Prostate gland (tissue), 2 donors: ENCODE measurements at regions not wholly inside any gene's neighbourhood (a gene's known extent, or its start where the extent isn't known, plus 50 kb on each side); places are given as distances from the start of the nearest gene placed in this dataset.

Source experiments
- DNase-seq: peaks from one replicate; pipeline ENCODE4 v3.0.0-alpha.2; 2019; ENCODE audit warnings: low spot score
- H3K27ac ChIP-seq, 2 donors: fragments of 200-600 bp; sonication (generic); 2 replicates each; pipeline ENCODE4 v1.5.1; 2017 to 2019
- H3K27me3 ChIP-seq: fragments of 200-600 bp; sonication (generic); replicated peaks from 2 replicates; pipeline ENCODE4 v1.5.1; 2019; ENCODE audit not compliant: insufficient read depth
- H3K36me3 ChIP-seq, 2 donors: fragments of 200-600 bp; sonication (generic); 1 replicate in 1 of 2; 2 replicates in 1 of 2; pipeline versions ENCODE4 v1.5.1 to v1.8.1; 2017 to 2019
- H3K4me1 ChIP-seq: fragments of 200-600 bp; sonication (generic); replicated peaks from 2 replicates; pipeline ENCODE4 v1.5.1; 2019
- H3K4me3 ChIP-seq, 2 donors: fragments of 200-600 bp; sonication (generic); 2 replicates each; pipeline ENCODE4 v1.5.1; 2017 to 2019
- H3K9me3 ChIP-seq: fragments of 200-600 bp; sonication (generic); 2 replicates; pipeline ENCODE4 v1.5.1; 2017
- CTCF ChIP-seq, 4 experiments: fragments of 200-600 bp in 2 of 4; fragments of 450-650 bp in 2 of 4; sonication (generic) in 2 of 4; IDR thresholded peaks; 1 replicate in 3 of 4; 2 replicates in 1 of 4; pipeline ENCODE4 v1.5.1; 2016 to 2019; ENCODE audit warnings: antibody characterized with exemption in 4 of 4, mild to moderate bottlenecking in 2 of 4, moderate library complexity in 2 of 4
- POLR2A ChIP-seq: fragments of 450-650 bp; IDR thresholded peaks from one replicate; pipeline ENCODE4 v1.6.1; 2016; ENCODE audit warnings: antibody characterized with exemption, mild to moderate bottlenecking
- POLR2AphosphoS5 ChIP-seq: sonication (generic); formaldehyde crosslinking; IDR thresholded peaks from one replicate; pipeline ENCODE4 v1.6.1; 2017; ENCODE audit warnings: antibody characterized with exemption
- WGBS: methylation state at CpG from one replicate; pipeline ENCODE4 v1.1.5; 2018; 5-methylcytosine and 5-hydroxymethylcytosine counted together
- intact Hi-C: fragments of 100-400 bp; cut with DNase I; formaldehyde crosslinking; loops from one replicate; pipeline ENCODE4 v1.14.2; 2022

- TF ChIP-seq POLR2A (no peak), POLR2AphosphoS5 (no peak), CTCF (IDR thresholded peaks at IDR 0.05) (no peak)
- Histone ChIP-seq H3K4me3 (no peak overlapping the region), H3K4me1 (no peaks in the 10 kb centered on the region), H3K27ac (no peak overlapping the region), H3K27me3 (no peaks in the 10 kb centered on the region), H3K36me3 (no peaks in the 10 kb centered on the region), H3K9me3 (no peaks in the 10 kb centered on the region)
- intact Hi-C loops, result no loop called here
- DNase-seq, result no peak
- WGBS, result 76% methylated on average over 7 of the region's 7 CpGs
These were observed 601.2 kb upstream of the SALL3 start for GRCh38 chr18:78378403-78378802.

GRCh38 chr18:78378983-78379382 is 600.6 kb upstream of the SALL3 start:
- H3K27me3 ChIP-seq, result no peaks in the 10 kb centered on the region
- WGBS, result 96% methylated on average over 3 of the region's 3 CpGs
- intact Hi-C loops, result no loop called here

GRCh38 chr18:78390348-78390951 is 589.2 kb upstream of the SALL3 start:
- Histone ChIP-seq H3K27me3 (no peaks in the 10 kb centered on the region), H3K9me3 (no peaks in the 10 kb centered on the region), H3K4me1 (peaks cover 4% of the 10 kb centered on the region), H3K4me3 (no peak overlapping the region), H3K27ac (no peak overlapping the region), H3K36me3 (no peaks in the 10 kb centered on the region)
- 88% methylated on average over 34 of the region's 34 CpGs for WGBS
- no peak for TF ChIP-seq CTCF (IDR thresholded peaks at IDR 0.05)
- TF ChIP-seq POLR2A, result no peak
- TF ChIP-seq POLR2AphosphoS5, result no peak
- intact Hi-C loops, result no loop called here
- no peak for DNase-seq

More at GRCh38 chr18:78378983-78379382, 600.6 kb upstream of the SALL3 start:
- no peak overlapping the region for H3K27ac ChIP-seq
- no peaks in the 10 kb centered on the region for H3K9me3 ChIP-seq
- H3K4me3 ChIP-seq, result no peak overlapping the region
- H3K4me1 ChIP-seq, result no peaks in the 10 kb centered on the region
- no peak for TF ChIP-seq CTCF (IDR thresholded peaks at IDR 0.05)
- no peak for TF ChIP-seq POLR2AphosphoS5
- TF ChIP-seq POLR2A, result no peak
- no peaks in the 10 kb centered on the region for H3K36me3 ChIP-seq
- no peak for DNase-seq

- 91% methylated on average over 33 of the region's 33 CpGs for WGBS
- intact Hi-C loops, result no loop called here
- no peak for TF ChIP-seq CTCF (IDR thresholded peaks at IDR 0.05)
- no peak for TF ChIP-seq POLR2AphosphoS5
- no peak for TF ChIP-seq POLR2A
- H3K9me3 ChIP-seq, result no peaks in the 10 kb centered on the region
- no peak overlapping the region for H3K27ac ChIP-seq
- no peak for DNase-seq
- H3K27me3 ChIP-seq, result no peaks in the 10 kb centered on the region
- no peaks in the 10 kb centered on the region for H3K4me1 ChIP-seq
- H3K36me3 ChIP-seq, result no peaks in the 10 kb centered on the region
- no peak overlapping the region for H3K4me3 ChIP-seq
These were observed 588.7 kb upstream of the SALL3 start for GRCh38 chr18:78390952-78391348.

GRCh38 chr18:78393086-78393862 is 586.3 kb upstream of the SALL3 start:
- no peak for TF ChIP-seq POLR2AphosphoS5
- TF ChIP-seq CTCF (IDR thresholded peaks at IDR 0.05), result no peak
- TF ChIP-seq POLR2A, result no peak
- Histone ChIP-seq H3K4me1 (no peaks in the 10 kb centered on the region), H3K27ac (no peak overlapping the region), H3K4me3 (no peak overlapping the region), H3K27me3 (no peaks in the 10 kb centered on the region), H3K36me3 (no peaks in the 10 kb centered on the region), H3K9me3 (no peaks in the 10 kb centered on the region)
- WGBS, result 67% methylated on average over 14 of the region's 14 CpGs
- no peak for DNase-seq
- intact Hi-C loops, result no loop called here
